Neutrophil (primary cell): ENCODE measurements at regions not wholly inside any gene's neighbourhood (a gene's known extent, or its start where the extent isn't known, plus 50 kb on each side); places are given as distances from the start of the nearest gene placed in this dataset.
"Not testable (repeated sequence)": the region's sequence is repeated elsewhere in the genome, so short reads cannot be mapped to it uniquely, and the experiment has no call there.

Experiments
- H3K27ac ChIP-seq: fragments of 200-600 bp; sonication (generic); 2 replicates; pipeline ENCODE4 v1.5.1; 2016; ENCODE audit warnings: mild to moderate bottlenecking, moderate library complexity
- H3K27me3 ChIP-seq: fragments of 200-600 bp; sonication (generic); 2 replicates; pipeline ENCODE4 v1.6.0; 2016; ENCODE audit warnings: mild to moderate bottlenecking
- H3K36me3 ChIP-seq: fragments of 200-600 bp; sonication (generic); 2 replicates; pipeline ENCODE4 v1.5.1; 2017
- H3K4me1 ChIP-seq, 2 experiments: fragments of 200-600 bp in 1 of 2; sonication (generic) in 1 of 2; 1 replicate in 1 of 2; 2 replicates in 1 of 2; pipeline versions ENCODE4 v1.5.1 to v1.6.1; 2013 to 2016; ENCODE audit warnings: low read depth in 1 of 2, low read length in 1 of 2, mild to moderate bottlenecking in 1 of 2, moderate library complexity in 1 of 2; ENCODE audit not compliant: control insufficient read depth in 1 of 2, insufficient read depth in 1 of 2
- H3K4me3 ChIP-seq, 2 experiments: fragments of 200-600 bp in 1 of 2; sonication (generic) in 1 of 2; 1 replicate in 1 of 2; 2 replicates in 1 of 2; pipeline ENCODE4 v1.5.1; 2013 to 2016; ENCODE audit warnings: low read depth in 1 of 2, low read length in 1 of 2, mild to moderate bottlenecking in 1 of 2, moderate library complexity in 1 of 2
- H3K9me3 ChIP-seq: fragments of 200-600 bp; sonication (generic); 2 replicates; pipeline ENCODE4 v1.5.1; 2016
- TF ChIP-seq, protein P1 (sequence below): fragments of 200-600 bp; sonication (generic); IDR thresholded peaks from 2 replicates; pipeline ENCODE4 v1.5.1; 2016; ENCODE audit warnings: antibody characterized with exemption

DNA sequence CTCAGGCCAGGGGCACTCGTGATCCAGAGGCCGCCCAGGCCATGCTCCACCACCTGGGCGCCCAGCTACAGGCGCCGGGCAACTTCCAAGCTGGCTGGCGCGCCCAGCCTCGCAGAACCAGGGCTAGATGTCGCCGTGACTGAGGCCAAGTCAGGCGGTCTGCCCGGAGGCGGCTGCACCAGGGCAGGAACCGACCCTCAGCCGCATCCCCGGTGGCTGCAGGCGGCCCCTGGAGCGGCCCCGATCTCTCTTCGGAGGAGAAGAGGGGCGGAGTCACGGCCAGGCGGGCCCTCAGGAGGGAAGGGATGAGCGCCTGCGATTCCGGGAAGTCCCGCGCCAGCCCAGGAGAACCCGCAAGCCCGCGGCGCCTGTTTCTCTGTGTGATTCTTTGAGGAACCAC is 63.2 kb upstream of the GPR39 start:
- not testable (repeated sequence) for H3K4me3 ChIP-seq, H3K4me1 ChIP-seq, H3K27ac ChIP-seq, H3K36me3 ChIP-seq, H3K9me3 ChIP-seq
- H3K27me3 ChIP-seq = peaks cover 60% of the 10 kb centered on the region

GRCh38 chr2:132360964-132361363 is 55.6 kb upstream of the GPR39 start:
- not testable (repeated sequence) for H3K4me3 ChIP-seq, H3K27ac ChIP-seq, H3K9me3 ChIP-seq, H3K4me1 ChIP-seq, H3K36me3 ChIP-seq, H3K27me3 ChIP-seq

GRCh38 chr2:132361498-132361897 is 55.1 kb upstream of the GPR39 start:
- H3K27ac ChIP-seq, H3K4me1 ChIP-seq, H3K9me3 ChIP-seq, H3K36me3 ChIP-seq, H3K4me3 ChIP-seq, H3K27me3 ChIP-seq: not testable (repeated sequence)

DNA sequence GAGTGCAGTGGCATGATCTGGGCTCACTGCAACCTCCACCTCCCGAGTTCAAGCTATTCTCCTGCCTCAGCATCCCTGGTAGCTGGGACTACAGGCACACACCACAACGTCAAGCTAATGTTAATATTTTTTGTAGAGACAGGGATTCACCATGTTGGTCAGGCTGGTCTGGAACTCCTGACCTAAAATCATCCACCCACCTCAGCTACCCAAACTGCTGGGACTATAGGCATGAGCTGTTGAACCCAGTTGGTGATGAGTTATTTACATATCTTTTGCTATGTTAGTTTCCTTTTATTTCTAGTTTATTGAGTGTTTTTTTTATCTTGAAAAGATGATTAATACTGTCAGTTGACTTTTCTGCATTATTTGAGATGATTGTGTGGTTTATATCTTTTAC is 53.3 kb upstream of the GPR39 start:
- not testable (repeated sequence) for H3K4me1 ChIP-seq, H3K36me3 ChIP-seq, H3K4me3 ChIP-seq, H3K27ac ChIP-seq, H3K27me3 ChIP-seq, H3K9me3 ChIP-seq

DNA sequence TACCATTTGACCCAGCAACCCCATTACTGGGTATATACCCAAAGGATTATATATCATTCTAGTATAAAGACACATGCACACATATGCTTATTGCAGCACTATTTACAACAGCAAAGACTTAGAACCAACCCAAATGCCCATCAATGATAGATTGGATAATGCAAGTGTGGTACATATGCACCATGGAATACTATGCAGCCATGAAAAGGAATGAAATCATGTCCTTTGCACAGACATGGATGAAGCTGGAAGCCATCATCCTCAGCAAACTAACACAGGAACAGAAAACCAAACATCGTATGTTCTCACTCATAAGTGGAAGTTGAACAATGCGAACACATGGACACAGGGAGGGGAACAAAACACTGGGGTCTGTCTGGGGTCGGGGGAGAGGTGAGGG is 50.6 kb upstream of the GPR39 start:
- H3K27ac ChIP-seq = not testable (repeated sequence)

DNA sequence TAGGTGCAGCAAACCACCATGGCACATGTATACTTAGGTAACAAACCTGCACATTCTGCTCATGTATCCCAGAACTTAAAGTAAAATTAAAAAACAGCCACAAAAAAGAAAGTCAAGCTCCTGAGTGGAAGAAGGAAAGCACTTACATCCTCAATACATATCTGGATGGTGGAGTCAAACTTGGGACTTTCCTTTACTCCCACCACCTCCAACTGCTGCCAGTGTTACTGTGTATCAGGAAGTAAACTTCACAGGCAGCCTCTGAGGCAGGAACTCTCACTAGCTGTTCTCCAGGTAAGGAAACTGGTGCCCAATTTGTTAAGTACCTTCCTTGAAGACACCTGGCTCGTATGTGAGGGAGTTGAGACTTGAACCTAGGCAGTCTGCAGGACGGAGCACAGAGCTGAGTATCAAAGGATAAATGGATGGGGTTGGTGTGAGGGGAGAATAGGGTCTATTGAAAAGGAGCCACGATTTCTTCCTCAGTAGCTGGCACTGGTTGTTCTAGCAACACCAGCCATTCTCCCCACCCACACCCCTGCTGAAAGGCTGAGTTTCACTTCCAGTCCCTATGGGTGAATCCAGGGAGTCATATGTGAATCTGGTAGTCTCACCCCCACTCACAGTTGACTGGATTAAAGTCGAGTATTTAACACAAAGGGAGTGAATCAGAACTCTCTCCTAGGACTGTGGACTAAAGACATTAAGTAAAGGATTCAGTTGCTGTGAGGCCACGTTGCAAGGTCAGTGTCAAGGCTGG is 50.0 kb upstream of the GPR39 start:
- Histone ChIP-seq H3K9me3 (no peaks in the 10 kb centered on the region), H3K4me1 (no peaks in the 10 kb centered on the region), H3K36me3 (no peaks in the 10 kb centered on the region), H3K4me3 (no peak overlapping the region), H3K27me3 (no peaks in the 10 kb centered on the region), H3K27ac (no peak overlapping the region)
- TF ChIP-seq, protein P1, sequence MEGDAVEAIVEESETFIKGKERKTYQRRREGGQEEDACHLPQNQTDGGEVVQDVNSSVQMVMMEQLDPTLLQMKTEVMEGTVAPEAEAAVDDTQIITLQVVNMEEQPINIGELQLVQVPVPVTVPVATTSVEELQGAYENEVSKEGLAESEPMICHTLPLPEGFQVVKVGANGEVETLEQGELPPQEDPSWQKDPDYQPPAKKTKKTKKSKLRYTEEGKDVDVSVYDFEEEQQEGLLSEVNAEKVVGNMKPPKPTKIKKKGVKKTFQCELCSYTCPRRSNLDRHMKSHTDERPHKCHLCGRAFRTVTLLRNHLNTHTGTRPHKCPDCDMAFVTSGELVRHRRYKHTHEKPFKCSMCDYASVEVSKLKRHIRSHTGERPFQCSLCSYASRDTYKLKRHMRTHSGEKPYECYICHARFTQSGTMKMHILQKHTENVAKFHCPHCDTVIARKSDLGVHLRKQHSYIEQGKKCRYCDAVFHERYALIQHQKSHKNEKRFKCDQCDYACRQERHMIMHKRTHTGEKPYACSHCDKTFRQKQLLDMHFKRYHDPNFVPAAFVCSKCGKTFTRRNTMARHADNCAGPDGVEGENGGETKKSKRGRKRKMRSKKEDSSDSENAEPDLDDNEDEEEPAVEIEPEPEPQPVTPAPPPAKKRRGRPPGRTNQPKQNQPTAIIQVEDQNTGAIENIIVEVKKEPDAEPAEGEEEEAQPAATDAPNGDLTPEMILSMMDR = no peak

More for the DNA sequence above, 50.6 kb upstream of the GPR39 start:
- H3K4me1 ChIP-seq, H3K36me3 ChIP-seq, H3K4me3 ChIP-seq, H3K27me3 ChIP-seq, H3K9me3 ChIP-seq: not testable (repeated sequence)
